Fibroblast of lung (primary cell): ENCODE measurements at regions not wholly inside any gene's neighbourhood (a gene's known extent, or its start where the extent isn't known, plus 50 kb on each side); places are given as distances from the start of the nearest gene placed in this dataset.

ENCODE experiments used
- DNase-seq, 2 donors: peaks; one replicate each; pipeline versions ENCODE4 v3.0.0 to v3.0.0-alpha.2; 2010; ENCODE audit warnings: low read depth in 2 of 2
- H2AFZ ChIP-seq: 2 replicates; pipeline ENCODE4 v1.5.1; 2012; ENCODE audit warnings: low read length, control low read depth, inconsistent platforms
- H3K27ac ChIP-seq: 2 replicates; pipeline ENCODE4 v1.5.1; 2011; ENCODE audit warnings: low read length, control low read depth; ENCODE audit not compliant: insufficient read depth
- H3K27me3 ChIP-seq: 2 replicates; pipeline ENCODE4 v1.5.1; 2011; ENCODE audit warnings: mild to moderate bottlenecking, low read length; ENCODE audit not compliant: control insufficient read depth, insufficient read depth
- H3K36me3 ChIP-seq: 2 replicates; pipeline ENCODE4 v1.5.1; 2011; ENCODE audit warnings: low read length; ENCODE audit not compliant: control insufficient read depth, insufficient read depth
- H3K4me1 ChIP-seq: 2 replicates; pipeline ENCODE4 v1.5.1; 2011; ENCODE audit warnings: low read length; ENCODE audit not compliant: control insufficient read depth, insufficient read depth; ENCODE audit errors: extremely low read depth
- H3K4me2 ChIP-seq: 2 replicates; pipeline ENCODE4 v1.5.1; 2011; ENCODE audit warnings: low read length, control low read depth; ENCODE audit not compliant: insufficient read depth; ENCODE audit errors: extremely low read depth
- H3K4me3 ChIP-seq, 4 experiments: fragments of 200-600 bp in 1 of 4; sonication (generic) in 1 of 4; replicated peaks in 1 of 4; 2 replicates each; pipeline ENCODE4 v1.5.1; 2011 to 2016; ENCODE audit warnings: low read length in 4 of 4, low read depth in 3 of 4, mild to moderate bottlenecking in 3 of 4, control low read depth in 2 of 4, inconsistent platforms in 1 of 4, mixed read lengths in 1 of 4; ENCODE audit not compliant: insufficient read depth in 1 of 4; ENCODE audit errors: control extremely low read depth in 1 of 4
- H3K79me2 ChIP-seq: 2 replicates; pipeline ENCODE4 v1.5.1; 2012; ENCODE audit warnings: mild to moderate bottlenecking, low read length, inconsistent platforms; ENCODE audit not compliant: control insufficient read depth, insufficient read depth
- H3K9ac ChIP-seq: 2 replicates; pipeline ENCODE4 v1.5.1; 2011; ENCODE audit warnings: mild to moderate bottlenecking, low read length, control low read depth; ENCODE audit not compliant: insufficient read depth
- H3K9me3 ChIP-seq: 2 replicates; pipeline ENCODE4 v1.5.1; 2012; ENCODE audit warnings: low read depth, low read length; ENCODE audit not compliant: control insufficient read depth, insufficient read depth
- H4K20me1 ChIP-seq: 2 replicates; pipeline ENCODE4 v1.5.1; 2011; ENCODE audit warnings: low read length; ENCODE audit not compliant: control insufficient read depth, insufficient read depth; ENCODE audit errors: extremely low read depth
- CTCF ChIP-seq, 2 donors: IDR thresholded peaks in 1 of 2; conservative IDR thresholded peaks in 1 of 2; 1 replicate in 1 of 2; 2 replicates in 1 of 2; pipeline ENCODE4 v1.5.1; 2011 to 2012; ENCODE audit warnings: low read length in 2 of 2, control low read depth in 1 of 2, inconsistent platforms in 1 of 2, low read depth in 1 of 2, mild to moderate bottlenecking in 1 of 2
- EZH2 ChIP-seq: IDR thresholded peaks from 2 replicates; pipeline ENCODE4 v1.5.1; 2012; ENCODE audit warnings: low read length, control low read depth, mild to moderate bottlenecking; ENCODE audit errors: missing control alignments

GRCh38 chr2:217656316-217656715 lies 346.5 kb downstream of the TNS1 start:
- Histone ChIP-seq H3K27ac (no peak overlapping the region), H3K4me1 (peaks cover 3% of the 10 kb centered on the region), H3K4me3 (no peak overlapping the region), H3K36me3 (no peaks in the 10 kb centered on the region), H3K79me2 (no peaks in the 10 kb centered on the region), H3K27me3 (peaks cover 8% of the 10 kb centered on the region), H4K20me1 (no peaks in the 10 kb centered on the region), H3K9me3 (no peaks in the 10 kb centered on the region), H3K9ac (no peak overlapping the region), H3K4me2 (no peak overlapping the region), H2AFZ (no peak overlapping the region)
- TF ChIP-seq CTCF (conservative IDR thresholded peaks at IDR 0.05 in 1 of 2, IDR thresholded peaks at IDR 0.05 in 1 of 2; ENCODE audit: low read depth in 1 of 2, low read length in 2 of 2) (no peak), EZH2 (no peak)
- no peak for DNase-seq

- no peak overlapping the region for H3K4me3 ChIP-seq
- H3K27me3 ChIP-seq = peaks cover 8% of the 10 kb centered on the region
- H3K9ac ChIP-seq = no peak overlapping the region
- no peaks in the 10 kb centered on the region for H3K9me3 ChIP-seq
- H3K36me3 ChIP-seq = no peaks in the 10 kb centered on the region
- H3K79me2 ChIP-seq = no peaks in the 10 kb centered on the region
- DNase-seq = no peak
- TF ChIP-seq CTCF (conservative IDR thresholded peaks at IDR 0.05 in 1 of 2, IDR thresholded peaks at IDR 0.05 in 1 of 2; ENCODE audit: low read depth in 1 of 2, low read length in 2 of 2) (no peak), EZH2 (no peak)
- H2AFZ ChIP-seq = no peak overlapping the region
- no peaks in the 10 kb centered on the region for H4K20me1 ChIP-seq
- H3K4me2 ChIP-seq = no peak overlapping the region
- no peaks in the 10 kb centered on the region for H3K4me1 ChIP-seq
- H3K27ac ChIP-seq = no peak overlapping the region
Observed at GRCh38 chr2:217655651-217656050, 347.1 kb downstream of the TNS1 start.

- Histone ChIP-seq H3K79me2 (no peaks in the 10 kb centered on the region), H3K4me1 (no peaks in the 10 kb centered on the region), H3K27ac (no peak overlapping the region), H4K20me1 (no peaks in the 10 kb centered on the region), H3K4me2 (no peak overlapping the region), H3K4me3 (no peak overlapping the region), H3K36me3 (no peaks in the 10 kb centered on the region), H3K9me3 (no peaks in the 10 kb centered on the region), H3K27me3 (peaks cover 8% of the 10 kb centered on the region), H3K9ac (no peak overlapping the region), H2AFZ (no peak overlapping the region)
- no peak for TF ChIP-seq CTCF (conservative IDR thresholded peaks at IDR 0.05 in 1 of 2, IDR thresholded peaks at IDR 0.05 in 1 of 2; ENCODE audit: low read depth in 1 of 2, low read length in 2 of 2)
- no peak for DNase-seq
Observed at GRCh38 chr2:217654168-217654567, 348.6 kb downstream of the TNS1 start.
